Fibroblast of lung (primary cell): ENCODE measurements at regions not wholly inside any gene's neighbourhood (a gene's known extent, or its start where the extent isn't known, plus 50 kb on each side); places are given as distances from the start of the nearest gene placed in this dataset.

ENCODE experiments used
- EZH2 ChIP-seq: IDR thresholded peaks from 2 replicates; pipeline ENCODE4 v1.5.1; 2012; ENCODE audit warnings: low read length, control low read depth, mild to moderate bottlenecking; ENCODE audit errors: missing control alignments
- TF ChIP-seq, protein P1 (sequence below), 2 donors: IDR thresholded peaks in 1 of 2; conservative IDR thresholded peaks in 1 of 2; 1 replicate in 1 of 2; 2 replicates in 1 of 2; pipeline ENCODE4 v1.5.1; 2011 to 2012; ENCODE audit warnings: low read length in 2 of 2, control low read depth in 1 of 2, inconsistent platforms in 1 of 2, low read depth in 1 of 2, mild to moderate bottlenecking in 1 of 2

DNA sequence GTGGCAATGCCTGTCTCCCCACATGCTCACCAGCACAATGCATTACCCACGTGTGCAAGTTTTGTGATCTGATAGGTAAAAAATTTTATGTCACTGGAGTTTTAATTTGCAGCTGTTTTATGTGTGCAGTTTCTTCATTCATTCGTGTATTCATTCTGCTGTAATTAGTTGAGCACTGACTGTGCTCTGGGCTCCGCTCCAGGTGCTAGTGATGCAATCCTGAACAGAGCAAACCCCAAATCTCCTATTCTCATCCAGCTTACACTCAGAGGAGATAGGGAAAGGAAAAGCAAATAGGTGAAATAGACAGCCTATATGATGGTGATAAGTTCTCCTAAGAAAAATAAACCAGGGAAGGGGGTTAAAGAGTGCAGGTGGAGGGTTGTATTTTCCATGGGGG, 148.4 kb downstream of the TENT4A start:
- TF ChIP-seq, protein P1, sequence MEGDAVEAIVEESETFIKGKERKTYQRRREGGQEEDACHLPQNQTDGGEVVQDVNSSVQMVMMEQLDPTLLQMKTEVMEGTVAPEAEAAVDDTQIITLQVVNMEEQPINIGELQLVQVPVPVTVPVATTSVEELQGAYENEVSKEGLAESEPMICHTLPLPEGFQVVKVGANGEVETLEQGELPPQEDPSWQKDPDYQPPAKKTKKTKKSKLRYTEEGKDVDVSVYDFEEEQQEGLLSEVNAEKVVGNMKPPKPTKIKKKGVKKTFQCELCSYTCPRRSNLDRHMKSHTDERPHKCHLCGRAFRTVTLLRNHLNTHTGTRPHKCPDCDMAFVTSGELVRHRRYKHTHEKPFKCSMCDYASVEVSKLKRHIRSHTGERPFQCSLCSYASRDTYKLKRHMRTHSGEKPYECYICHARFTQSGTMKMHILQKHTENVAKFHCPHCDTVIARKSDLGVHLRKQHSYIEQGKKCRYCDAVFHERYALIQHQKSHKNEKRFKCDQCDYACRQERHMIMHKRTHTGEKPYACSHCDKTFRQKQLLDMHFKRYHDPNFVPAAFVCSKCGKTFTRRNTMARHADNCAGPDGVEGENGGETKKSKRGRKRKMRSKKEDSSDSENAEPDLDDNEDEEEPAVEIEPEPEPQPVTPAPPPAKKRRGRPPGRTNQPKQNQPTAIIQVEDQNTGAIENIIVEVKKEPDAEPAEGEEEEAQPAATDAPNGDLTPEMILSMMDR (conservative IDR thresholded peaks at IDR 0.05 in 1 of 2, IDR thresholded peaks at IDR 0.05 in 1 of 2; ENCODE audit: low read depth in 1 of 2, low read length in 2 of 2) = no peak
- no peak for TF ChIP-seq EZH2
